HFFc6 (cell line): ENCODE measurements at regions not wholly inside any gene's neighbourhood (a gene's known extent, or its start where the extent isn't known, plus 50 kb on each side); places are given as distances from the start of the nearest gene placed in this dataset.

Experiments
- DNase-seq: peaks from one replicate; pipeline ENCODE4 v3.0.0-alpha.2; 2018
- H3K27ac Mint-ChIP-seq: 2 replicates; pipeline ENCODE4 v1.8.0; 2020; ENCODE audit warnings: mild to moderate bottlenecking, mixed read lengths
- H3K27me3 Mint-ChIP-seq: 2 replicates; pipeline ENCODE4 v1.8.0; 2021; ENCODE audit warnings: mild to moderate bottlenecking, moderate library complexity, mixed read lengths; ENCODE audit not compliant: insufficient read depth
- H3K36me3 Mint-ChIP-seq: 2 replicates; pipeline ENCODE4 v1.8.0; 2021; ENCODE audit warnings: low read depth, mixed read lengths
- H3K4me1 Mint-ChIP-seq: 2 replicates; pipeline ENCODE4 v1.8.0; 2020; ENCODE audit warnings: low read depth, mixed read lengths
- H3K4me3 Mint-ChIP-seq: 2 replicates; pipeline ENCODE4 v1.8.0; 2020; ENCODE audit warnings: mild to moderate bottlenecking, moderate library complexity, mixed read lengths
- H3K9me3 Mint-ChIP-seq: 2 replicates; pipeline ENCODE4 v1.8.0; 2020; ENCODE audit warnings: mild to moderate bottlenecking, mixed read lengths
- CTCF ChIP-seq: fragments of 200-600 bp; sonication (generic); IDR thresholded peaks from 2 replicates; pipeline ENCODE4 v1.5.0; 2021; ENCODE audit warnings: antibody characterized with exemption, mild to moderate bottlenecking

GRCh38 chr10:61089251-61089650 lies 145.3 kb upstream of the RHOBTB1 start:
- H3K4me3 Mint-ChIP-seq = no peak overlapping the region

GRCh38 chr10:61084493-61084892 lies 140.5 kb upstream of the RHOBTB1 start:
- Mint-ChIP-seq H3K36me3 (no peaks in the 10 kb centered on the region), H3K4me3 (no peak overlapping the region), H3K27me3 (no peaks in the 10 kb centered on the region), H3K4me1 (no peaks in the 10 kb centered on the region), H3K9me3 (no peaks in the 10 kb centered on the region; the same call in 1 of the 2 replicates), H3K27ac (no peak overlapping the region)
- no peak for DNase-seq
- no peak for TF ChIP-seq CTCF

More at GRCh38 chr10:61089251-61089650, 145.3 kb upstream of the RHOBTB1 start:
- no peaks in the 10 kb centered on the region for H3K36me3 Mint-ChIP-seq
- TF ChIP-seq CTCF = no peak
- no peak overlapping the region for H3K27ac Mint-ChIP-seq
- peaks cover 6% of the 10 kb centered on the region for H3K27me3 Mint-ChIP-seq
- H3K4me1 Mint-ChIP-seq = no peaks in the 10 kb centered on the region
- no peaks in the 10 kb centered on the region; the same call in 1 of the 2 replicates for H3K9me3 Mint-ChIP-seq
- no peak for DNase-seq

- no peak overlapping the region for H3K27ac Mint-ChIP-seq
- no peak for TF ChIP-seq CTCF
- no peaks in the 10 kb centered on the region for H3K27me3 Mint-ChIP-seq
- H3K36me3 Mint-ChIP-seq = no peaks in the 10 kb centered on the region
- no peak overlapping the region for H3K4me3 Mint-ChIP-seq
- H3K4me1 Mint-ChIP-seq = no peaks in the 10 kb centered on the region
- no peaks in the 10 kb centered on the region; the same call in 1 of the 2 replicates for H3K9me3 Mint-ChIP-seq
- no peak for DNase-seq
Observed at GRCh38 chr10:61081301-61081700, 137.3 kb upstream of the RHOBTB1 start.

- Mint-ChIP-seq H3K9me3 (no peaks in the 10 kb centered on the region), H3K4me1 (no peaks in the 10 kb centered on the region), H3K36me3 (no peaks in the 10 kb centered on the region), H3K4me3 (no peak overlapping the region), H3K27me3 (no peaks in the 10 kb centered on the region), H3K27ac (no peak overlapping the region)
- TF ChIP-seq CTCF = no peak
- no peak for DNase-seq
Observed at GRCh38 chr10:61078542-61079275, 134.7 kb upstream of the RHOBTB1 start.

- Mint-ChIP-seq H3K4me1 (no peaks in the 10 kb centered on the region), H3K4me3 (no peak overlapping the region), H3K27me3 (no peaks in the 10 kb centered on the region), H3K9me3 (no peaks in the 10 kb centered on the region), H3K36me3 (no peaks in the 10 kb centered on the region), H3K27ac (no peak overlapping the region)
- no peak for DNase-seq
- no peak for TF ChIP-seq CTCF
Observed at GRCh38 chr10:61076572-61077114, 132.7 kb upstream of the RHOBTB1 start.
